ENCODE measurements at regions not wholly inside any gene's neighbourhood (a gene's known extent, or its start where the extent isn't known, plus 50 kb on each side); places are given as distances from the start of the nearest gene placed in this dataset.

GRCh38 chr3:18284716-18285115 is 140.4 kb downstream of the SATB1 start:
- no peaks in the 10 kb centered on the region for H3K27me3 ChIP-seq (ENCODE audit: control insufficient read depth, low read length)
- H3K4me3 ChIP-seq (ENCODE audit: low read length), result no peak overlapping the region
- no peaks in the 10 kb centered on the region for H4K20me1 ChIP-seq (ENCODE audit: control insufficient read depth, insufficient read depth, low read depth, low read length)
- H3K27ac ChIP-seq (ENCODE audit: low read depth, low read length), result no peak overlapping the region
- H3K4me1 ChIP-seq (ENCODE audit: control insufficient read depth, low read length), result no peaks in the 10 kb centered on the region
- H3K4me2 ChIP-seq (ENCODE audit: low read length), result no peak overlapping the region
- no peaks in the 10 kb centered on the region for H3K9me3 ChIP-seq (ENCODE audit: control insufficient read depth, insufficient read depth, low read length)
- H3K79me2 ChIP-seq (ENCODE audit: control insufficient read depth, low read length), result no peaks in the 10 kb centered on the region
- TF ChIP-seq EZH2phosphoT487 (IDR thresholded peaks at IDR 0.05; ENCODE audit: borderline replicate concordance, low read length), result no peak
- TF ChIP-seq CTCF (IDR thresholded peaks at IDR 0.05; ENCODE audit: low read depth, low read length, poor library complexity, severe bottlenecking), result no peak
- no peaks in the 10 kb centered on the region for H3K9me2 ChIP-seq (replicated peaks; ENCODE audit: control insufficient read depth, low read length)
- H3K36me3 ChIP-seq (ENCODE audit: control insufficient read depth, low read length), result no peaks in the 10 kb centered on the region
- H3F3A ChIP-seq (ENCODE audit: control insufficient read depth, insufficient read depth), result no peaks in the 10 kb centered on the region

GRCh38 chr3:18283680-18284079 is 141.5 kb downstream of the SATB1 start:
- Histone ChIP-seq H3K4me2 (ENCODE audit: low read length) (no peak overlapping the region), H3F3A (ENCODE audit: control insufficient read depth, insufficient read depth) (no peaks in the 10 kb centered on the region), H3K4me1 (ENCODE audit: control insufficient read depth, low read length) (no peaks in the 10 kb centered on the region), H3K9me2 (replicated peaks; ENCODE audit: control insufficient read depth, low read length) (no peaks in the 10 kb centered on the region), H3K9me3 (ENCODE audit: control insufficient read depth, insufficient read depth, low read length) (no peaks in the 10 kb centered on the region), H3K27ac (ENCODE audit: low read depth, low read length) (no peak overlapping the region), H3K27me3 (ENCODE audit: control insufficient read depth, low read length) (no peaks in the 10 kb centered on the region), H4K20me1 (ENCODE audit: control insufficient read depth, insufficient read depth, low read depth, low read length) (no peaks in the 10 kb centered on the region), H3K36me3 (ENCODE audit: control insufficient read depth, low read length) (no peaks in the 10 kb centered on the region), H3K79me2 (ENCODE audit: control insufficient read depth, low read length) (no peaks in the 10 kb centered on the region), H3K4me3 (ENCODE audit: low read length) (no peak overlapping the region)
- no peak for TF ChIP-seq CTCF (IDR thresholded peaks at IDR 0.05; ENCODE audit: low read depth, low read length, poor library complexity, severe bottlenecking)
- TF ChIP-seq EZH2phosphoT487 (IDR thresholded peaks at IDR 0.05; ENCODE audit: borderline replicate concordance, low read length), result no peak

GRCh38 chr3:18282507-18282906 is 142.6 kb downstream of the SATB1 start:
- no peak overlapping the region for H3K27ac ChIP-seq (ENCODE audit: low read depth, low read length)
- H3K4me3 ChIP-seq (ENCODE audit: low read length), result no peak overlapping the region
- TF ChIP-seq EZH2phosphoT487 (IDR thresholded peaks at IDR 0.05; ENCODE audit: borderline replicate concordance, low read length), result no peak
- TF ChIP-seq CTCF (IDR thresholded peaks at IDR 0.05; ENCODE audit: low read depth, low read length, poor library complexity, severe bottlenecking), result no peak
- H3K9me2 ChIP-seq (replicated peaks; ENCODE audit: control insufficient read depth, low read length), result no peaks in the 10 kb centered on the region
- no peaks in the 10 kb centered on the region for H3K9me3 ChIP-seq (ENCODE audit: control insufficient read depth, insufficient read depth, low read length)
- H3K4me2 ChIP-seq (ENCODE audit: low read length), result no peak overlapping the region
- H3K79me2 ChIP-seq (ENCODE audit: control insufficient read depth, low read length), result no peaks in the 10 kb centered on the region
- H3K27me3 ChIP-seq (ENCODE audit: control insufficient read depth, low read length), result no peaks in the 10 kb centered on the region
- H3F3A ChIP-seq (ENCODE audit: control insufficient read depth, insufficient read depth), result no peaks in the 10 kb centered on the region
- H3K4me1 ChIP-seq (ENCODE audit: control insufficient read depth, low read length), result no peaks in the 10 kb centered on the region
- H4K20me1 ChIP-seq (ENCODE audit: control insufficient read depth, insufficient read depth, low read depth, low read length), result no peaks in the 10 kb centered on the region
- no peaks in the 10 kb centered on the region for H3K36me3 ChIP-seq (ENCODE audit: control insufficient read depth, low read length)
